ENCODE measurements at regions not wholly inside any gene's neighbourhood (a gene's known extent, or its start where the extent isn't known, plus 50 kb on each side); places are given as distances from the start of the nearest gene placed in this dataset.

DNA sequence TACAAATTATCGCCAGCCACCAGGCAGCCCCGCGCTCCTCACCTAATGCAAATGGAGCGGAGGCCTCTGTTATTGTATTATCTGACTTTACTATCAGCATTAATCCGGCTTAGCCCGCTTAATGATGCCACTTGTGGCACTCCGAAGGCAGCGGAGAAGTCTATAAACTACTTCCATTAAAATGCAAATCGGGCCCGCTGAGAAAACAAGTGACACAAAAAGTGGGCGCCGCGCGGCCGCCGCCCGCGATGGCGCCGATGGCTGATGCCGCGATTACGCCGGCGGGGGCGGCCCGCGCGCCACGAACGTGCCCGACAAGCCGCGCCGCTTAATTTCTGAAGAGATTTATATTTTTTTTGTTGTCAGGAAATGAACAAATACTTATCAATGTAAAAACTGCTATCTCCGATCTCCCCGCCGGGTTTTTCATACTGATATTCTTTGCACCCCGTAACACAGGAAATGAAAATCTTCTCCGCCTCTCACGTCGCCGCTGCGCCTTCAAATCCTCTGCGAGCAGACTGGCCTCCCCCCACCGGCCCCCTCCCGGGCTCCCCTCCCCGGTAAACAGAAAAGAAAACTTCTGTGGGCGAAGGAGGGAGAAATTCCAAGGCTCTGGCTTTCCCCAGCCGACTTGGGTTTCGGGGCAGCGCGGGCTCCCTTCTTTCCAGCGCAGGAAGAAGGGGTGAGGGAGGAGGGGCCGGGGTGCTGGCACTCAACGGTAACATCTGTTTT is 221.8 kb downstream of the INSIG2 start:
- H3K4me3 Mint-ChIP-seq = peak overlapping the region; percentile 81
- H3K36me3 Mint-ChIP-seq (ENCODE audit: low read depth) = no peaks in the 10 kb centered on the region
- peaks cover 1% of the 10 kb centered on the region for H3K4me1 Mint-ChIP-seq
- H3K27me3 Mint-ChIP-seq = peaks cover 5% of the 10 kb centered on the region
- H3K27ac Mint-ChIP-seq = peak overlapping the region; percentile 87
- no peaks in the 10 kb centered on the region for H3K9me3 Mint-ChIP-seq
- peak; percentile 80 for ATAC-seq (replicated peaks)

DNA sequence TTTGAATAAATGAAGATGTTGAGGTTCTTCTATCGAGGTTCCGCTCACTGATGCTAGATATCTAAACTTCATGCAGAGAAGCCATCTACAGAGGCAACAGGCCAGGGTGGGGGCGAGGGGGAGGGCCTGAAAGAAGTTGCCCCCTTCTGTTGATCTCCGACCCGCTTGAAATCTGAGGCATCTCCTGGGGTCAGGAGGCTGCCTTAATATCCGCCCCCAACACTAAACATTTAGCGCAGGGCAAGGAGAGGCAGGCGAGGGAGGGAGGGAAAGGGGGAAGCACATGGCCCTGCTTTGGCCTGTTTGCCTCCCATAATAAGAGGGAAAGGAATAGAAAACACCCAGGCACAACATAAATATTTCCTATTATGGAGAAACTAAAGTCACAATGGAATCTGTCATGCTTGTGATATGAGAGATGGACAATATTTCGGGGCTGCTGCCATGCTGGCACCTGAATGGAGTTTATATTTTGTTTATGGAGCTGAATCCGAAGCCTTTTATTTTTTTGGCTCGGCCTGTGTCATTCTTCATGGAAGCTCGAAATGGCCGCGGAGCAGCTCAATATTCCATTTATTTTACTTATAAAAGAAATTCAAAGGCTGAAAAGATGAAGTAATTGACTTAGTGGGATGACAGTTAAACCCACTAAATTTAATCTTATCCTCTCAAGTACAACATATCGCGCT is 221.1 kb downstream of the INSIG2 start:
- no peak for ATAC-seq (replicated peaks)
- Mint-ChIP-seq H3K27me3 (peaks cover under 1% of the 10 kb centered on the region), H3K36me3 (ENCODE audit: low read depth) (no peaks in the 10 kb centered on the region), H3K4me1 (no peaks in the 10 kb centered on the region), H3K4me3 (peak overlapping the region; percentile 81), H3K27ac (peak overlapping the region; percentile 87), H3K9me3 (no peaks in the 10 kb centered on the region)

DNA sequence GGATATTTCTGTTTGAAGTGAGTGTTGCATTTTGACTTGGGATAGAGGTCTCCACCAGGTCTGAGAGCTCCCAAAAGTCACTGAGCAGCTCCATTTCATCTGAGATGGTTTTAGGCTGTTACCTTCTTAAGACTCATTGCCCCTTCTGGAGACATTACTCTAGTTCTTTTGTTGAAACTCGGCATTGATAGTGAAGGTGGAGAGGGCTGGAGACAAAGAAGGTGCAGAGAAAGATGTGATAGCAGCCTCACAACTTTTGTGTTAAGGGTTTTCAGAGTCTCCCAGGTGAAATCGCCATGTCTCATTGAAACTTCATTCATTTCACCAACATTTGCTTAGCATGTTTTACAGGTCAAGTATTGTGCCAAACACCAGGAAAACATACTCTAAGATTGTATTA is 219.6 kb downstream of the INSIG2 start:
- no peak for ATAC-seq (replicated peaks)
- H3K4me1 Mint-ChIP-seq = no peaks in the 10 kb centered on the region
- peak overlapping the region; percentile 57 for H3K27ac Mint-ChIP-seq
- no peaks in the 10 kb centered on the region for H3K9me3 Mint-ChIP-seq
- H3K27me3 Mint-ChIP-seq = no peaks in the 10 kb centered on the region
- H3K4me3 Mint-ChIP-seq = peak overlapping the region; percentile 81
- no peaks in the 10 kb centered on the region for H3K36me3 Mint-ChIP-seq (ENCODE audit: low read depth)

DNA sequence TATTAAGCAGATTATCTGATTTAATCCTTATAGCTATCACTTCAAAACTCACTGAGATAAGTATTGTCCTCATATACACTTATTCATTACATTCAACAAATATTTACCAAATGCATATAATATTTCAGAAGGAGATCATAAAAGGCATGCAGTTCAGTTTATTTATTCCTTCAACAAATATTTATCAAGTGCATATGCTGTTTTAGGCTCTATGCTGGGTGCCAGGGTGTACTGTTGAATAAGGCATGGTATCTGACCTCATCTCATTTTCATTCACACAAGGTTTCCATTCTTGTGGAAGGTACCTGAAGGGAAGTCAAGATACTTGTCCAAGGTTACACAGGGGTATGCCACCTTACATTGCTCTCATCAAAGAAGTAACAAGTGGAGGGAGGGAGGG is 213.0 kb downstream of the INSIG2 start:
- ATAC-seq (replicated peaks) = no peak
- no peak overlapping the region for H3K4me3 Mint-ChIP-seq
- H3K4me1 Mint-ChIP-seq = no peaks in the 10 kb centered on the region
- H3K27ac Mint-ChIP-seq = no peak overlapping the region
- no peaks in the 10 kb centered on the region for H3K36me3 Mint-ChIP-seq (ENCODE audit: low read depth)
- H3K9me3 Mint-ChIP-seq = no peaks in the 10 kb centered on the region
- H3K27me3 Mint-ChIP-seq = peaks cover 29% of the 10 kb centered on the region

DNA sequence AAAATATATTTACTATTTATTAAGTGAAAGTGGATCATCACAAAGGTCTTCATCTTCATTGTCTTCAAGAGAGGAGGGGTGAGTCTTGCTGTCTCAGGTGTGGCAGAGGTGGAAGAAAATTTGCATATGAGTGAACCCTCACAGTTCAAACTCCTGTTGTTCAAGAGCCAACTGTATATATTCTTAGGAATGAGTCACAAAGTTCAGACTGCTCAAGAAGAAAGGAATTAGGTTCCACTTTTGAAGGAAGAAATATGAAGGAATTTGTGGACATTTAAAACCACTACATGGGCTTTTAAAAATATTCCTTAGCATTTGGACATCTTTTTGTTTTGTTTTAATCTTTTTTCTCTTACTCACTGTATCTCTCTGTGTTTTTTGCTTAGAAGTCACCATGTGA is 212.6 kb downstream of the INSIG2 start:
- H3K4me1 Mint-ChIP-seq = no peaks in the 10 kb centered on the region
- H3K27ac Mint-ChIP-seq = no peak overlapping the region
- H3K9me3 Mint-ChIP-seq = no peaks in the 10 kb centered on the region
- H3K27me3 Mint-ChIP-seq = peaks cover 33% of the 10 kb centered on the region
- H3K4me3 Mint-ChIP-seq = no peak overlapping the region
- no peak for ATAC-seq (replicated peaks)
- H3K36me3 Mint-ChIP-seq (ENCODE audit: low read depth) = no peaks in the 10 kb centered on the region

DNA sequence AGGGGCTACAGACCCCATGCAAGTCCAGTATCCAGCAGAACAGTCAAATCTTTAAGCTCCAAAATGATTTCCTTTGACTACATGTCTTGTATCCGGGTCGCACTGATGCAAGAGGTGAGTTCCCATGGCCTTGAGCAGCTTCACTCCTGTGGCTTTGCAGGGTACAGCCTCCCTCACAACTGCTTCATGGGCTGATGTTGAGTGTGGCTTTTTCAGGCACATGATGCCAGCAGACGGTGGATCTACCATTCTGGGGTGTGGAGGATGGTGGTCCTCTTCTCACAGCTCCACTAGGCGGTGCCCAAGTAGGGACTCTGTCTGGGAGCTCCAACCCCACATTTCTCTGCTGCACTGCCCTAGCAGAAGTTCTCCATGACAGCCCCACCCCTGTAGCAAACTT is 208.4 kb downstream of the INSIG2 start:
- Mint-ChIP-seq H3K27me3 (peaks cover 50% of the 10 kb centered on the region), H3K4me1 (no peaks in the 10 kb centered on the region), H3K27ac (no peak overlapping the region), H3K4me3 (no peak overlapping the region), H3K9me3 (no peaks in the 10 kb centered on the region), H3K36me3 (ENCODE audit: low read depth) (no peaks in the 10 kb centered on the region)
- no peak for ATAC-seq (replicated peaks)

DNA sequence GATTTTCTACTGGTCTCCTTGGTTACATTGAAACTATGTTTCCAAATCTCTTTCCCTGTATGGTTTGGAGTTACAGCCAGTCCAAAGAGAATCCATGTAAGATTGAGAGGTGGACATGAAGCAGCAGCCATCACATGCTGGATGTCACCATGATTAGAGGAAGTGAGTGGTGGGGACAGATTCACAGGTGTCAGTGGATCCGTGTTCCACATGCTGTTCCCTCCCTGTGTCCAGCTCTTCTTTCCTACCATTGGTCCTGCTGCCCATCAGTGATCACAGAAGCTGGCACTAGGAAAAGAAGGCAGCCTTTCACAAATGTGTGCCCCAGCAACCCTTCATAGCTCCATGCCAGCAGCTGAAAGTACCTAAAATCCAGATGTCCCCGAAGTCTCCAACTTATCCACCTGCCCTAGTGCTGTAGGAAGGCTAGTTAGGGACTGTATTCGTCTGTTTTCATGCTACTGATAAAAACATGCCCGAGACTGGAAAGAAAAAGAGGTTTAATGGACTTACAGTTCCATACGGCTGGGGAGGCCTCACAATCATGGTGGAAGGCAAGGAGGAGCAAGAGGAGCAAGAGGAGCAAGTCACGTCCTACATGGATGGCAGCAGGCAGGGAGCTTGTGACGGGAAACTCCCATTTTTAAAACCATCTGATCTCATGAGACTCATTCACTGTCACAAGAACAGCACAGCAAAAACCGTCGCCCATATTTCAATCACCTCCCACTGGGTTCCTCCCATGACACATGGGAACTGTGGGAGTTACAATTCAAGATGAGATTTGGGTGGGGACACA is 207.5 kb downstream of the INSIG2 start:
- Mint-ChIP-seq H3K4me1 (no peaks in the 10 kb centered on the region), H3K9me3 (no peaks in the 10 kb centered on the region), H3K27me3 (peaks cover 49% of the 10 kb centered on the region)

DNA sequence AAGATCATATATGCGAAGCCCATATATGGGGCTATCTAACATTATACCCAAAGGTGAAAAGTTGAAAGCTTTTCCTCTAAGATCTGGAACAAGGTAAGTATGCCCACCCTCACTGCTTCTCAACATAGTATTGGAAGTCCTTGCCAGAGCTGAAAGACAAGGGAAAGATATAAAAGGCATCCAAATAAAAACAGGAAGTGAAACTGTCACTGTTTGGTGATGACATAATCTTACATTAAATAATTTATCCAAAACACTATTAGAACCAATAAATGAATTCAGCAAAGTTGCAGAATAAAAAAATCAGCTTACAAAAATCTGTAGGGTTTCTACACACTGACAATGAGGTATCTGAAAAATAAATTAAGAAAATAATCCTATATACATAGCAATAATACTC is 205.8 kb downstream of the INSIG2 start:
- H3K4me1 Mint-ChIP-seq = no peaks in the 10 kb centered on the region
- no peak overlapping the region for H3K4me3 Mint-ChIP-seq
- no peak for ATAC-seq (replicated peaks)
- no peak overlapping the region for H3K27ac Mint-ChIP-seq
- H3K36me3 Mint-ChIP-seq (ENCODE audit: low read depth) = no peaks in the 10 kb centered on the region
- H3K9me3 Mint-ChIP-seq = no peaks in the 10 kb centered on the region
- peaks cover 43% of the 10 kb centered on the region for H3K27me3 Mint-ChIP-seq

More for the DNA sequence above, 207.5 kb downstream of the INSIG2 start:
- Mint-ChIP-seq H3K27ac (no peak overlapping the region), H3K4me3 (no peak overlapping the region), H3K36me3 (ENCODE audit: low read depth) (no peaks in the 10 kb centered on the region)
- no peak for ATAC-seq (replicated peaks)

DNA sequence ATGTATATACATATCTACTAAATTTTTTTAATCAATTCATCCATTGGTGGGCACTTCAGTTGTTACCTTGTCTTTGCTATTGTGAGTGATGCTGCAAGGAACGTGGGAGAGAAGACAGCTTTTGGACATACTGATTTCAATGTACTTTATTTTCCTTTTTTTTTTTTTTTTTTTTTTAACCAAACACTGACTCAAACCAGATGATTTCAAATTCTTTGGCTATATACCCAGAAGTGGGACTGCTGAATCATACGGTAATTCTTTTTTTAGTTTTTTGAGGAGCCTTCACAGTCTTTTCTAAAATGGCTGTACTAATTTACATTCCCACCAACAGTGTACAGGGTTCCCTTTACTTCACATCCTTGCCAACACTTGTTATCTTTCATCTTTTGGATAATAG is 204.7 kb downstream of the INSIG2 start:
- H3K36me3 Mint-ChIP-seq (ENCODE audit: low read depth) = no peaks in the 10 kb centered on the region
- no peaks in the 10 kb centered on the region for H3K9me3 Mint-ChIP-seq
- no peaks in the 10 kb centered on the region for H3K4me1 Mint-ChIP-seq
- ATAC-seq (replicated peaks) = no peak
- no peak overlapping the region for H3K27ac Mint-ChIP-seq
- H3K27me3 Mint-ChIP-seq = peaks cover 38% of the 10 kb centered on the region
- no peak overlapping the region for H3K4me3 Mint-ChIP-seq

DNA sequence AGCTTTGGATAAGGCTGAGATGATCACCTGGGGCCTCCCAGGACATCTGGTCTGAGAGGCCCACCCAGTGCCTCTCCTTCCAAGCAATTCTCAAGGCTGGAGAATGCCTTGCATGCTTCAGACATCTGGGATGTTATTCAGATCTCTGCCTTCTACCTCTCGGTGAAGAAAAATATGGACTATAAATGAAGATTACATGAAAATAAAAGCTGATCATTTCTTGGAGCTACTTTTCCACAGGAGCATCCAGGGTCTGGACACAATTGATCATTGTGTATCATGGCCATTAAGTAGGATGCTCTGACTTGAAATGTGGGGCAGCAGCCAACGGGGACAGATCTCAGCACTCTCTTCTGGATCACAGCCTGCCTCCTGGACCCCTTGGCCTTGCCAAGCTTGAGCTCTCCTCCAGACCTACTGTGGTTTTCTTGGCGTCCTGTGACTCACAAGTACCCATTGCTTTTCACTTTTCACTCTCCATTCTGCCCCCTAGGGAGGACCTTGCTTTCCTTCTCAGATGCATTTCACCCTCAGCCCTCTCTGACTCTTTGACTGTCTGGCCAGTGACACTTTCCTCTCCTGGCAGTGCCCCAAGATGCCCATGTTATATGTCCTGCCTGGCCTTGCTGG is 203.1 kb downstream of the INSIG2 start:
- H3K9me3 Mint-ChIP-seq = no peaks in the 10 kb centered on the region
- H3K36me3 Mint-ChIP-seq (ENCODE audit: low read depth) = no peaks in the 10 kb centered on the region
- no peak overlapping the region for H3K4me3 Mint-ChIP-seq
- H3K27ac Mint-ChIP-seq = no peak overlapping the region
- no peaks in the 10 kb centered on the region for H3K4me1 Mint-ChIP-seq
- peaks cover 38% of the 10 kb centered on the region for H3K27me3 Mint-ChIP-seq
- ATAC-seq (replicated peaks) = no peak

DNA sequence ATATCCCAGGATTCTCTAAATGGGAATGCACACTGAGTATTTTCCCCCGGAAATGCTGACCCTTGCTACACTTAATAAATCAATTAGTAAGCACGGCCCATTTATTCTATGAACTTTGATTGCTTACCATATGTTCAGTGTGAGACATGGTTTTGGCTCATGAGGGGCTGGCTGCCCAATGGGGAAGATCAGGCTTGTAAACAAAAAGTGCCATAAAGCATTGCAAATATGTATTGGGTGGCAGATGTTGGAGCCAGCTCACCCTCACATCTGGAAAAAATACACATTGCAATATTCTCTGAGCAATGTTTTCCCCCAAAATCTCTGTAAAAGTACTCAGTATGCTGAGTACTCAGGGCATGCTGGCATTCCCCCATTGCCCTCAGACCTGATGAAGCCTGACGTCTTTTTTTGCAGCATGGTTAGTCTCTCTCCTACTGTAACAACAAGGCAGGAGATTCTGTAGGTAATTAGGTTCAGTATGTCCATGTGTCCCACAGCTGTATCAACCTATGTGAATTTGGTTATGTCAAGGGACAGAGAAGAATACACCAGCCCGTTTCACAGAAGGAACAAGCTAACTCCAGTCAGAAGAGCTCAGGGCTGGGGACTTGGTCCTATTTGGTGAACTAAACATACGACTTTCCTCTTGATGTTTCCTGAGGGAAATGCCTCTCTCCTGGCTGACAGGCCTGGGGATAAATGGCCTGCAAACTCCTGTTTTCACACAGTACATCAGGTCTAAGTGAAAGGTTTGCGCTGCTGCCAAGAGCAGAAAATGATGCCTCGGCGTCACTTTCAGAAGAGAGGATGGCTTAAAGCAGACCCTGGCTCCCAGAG is 202.4 kb downstream of the INSIG2 start:
- no peak overlapping the region for H3K4me3 Mint-ChIP-seq
- H3K27ac Mint-ChIP-seq = no peak overlapping the region
- no peaks in the 10 kb centered on the region for H3K4me1 Mint-ChIP-seq
- peaks cover 31% of the 10 kb centered on the region for H3K27me3 Mint-ChIP-seq
- no peaks in the 10 kb centered on the region for H3K9me3 Mint-ChIP-seq
- no peak for ATAC-seq (replicated peaks)
- H3K36me3 Mint-ChIP-seq (ENCODE audit: low read depth) = no peaks in the 10 kb centered on the region

DNA sequence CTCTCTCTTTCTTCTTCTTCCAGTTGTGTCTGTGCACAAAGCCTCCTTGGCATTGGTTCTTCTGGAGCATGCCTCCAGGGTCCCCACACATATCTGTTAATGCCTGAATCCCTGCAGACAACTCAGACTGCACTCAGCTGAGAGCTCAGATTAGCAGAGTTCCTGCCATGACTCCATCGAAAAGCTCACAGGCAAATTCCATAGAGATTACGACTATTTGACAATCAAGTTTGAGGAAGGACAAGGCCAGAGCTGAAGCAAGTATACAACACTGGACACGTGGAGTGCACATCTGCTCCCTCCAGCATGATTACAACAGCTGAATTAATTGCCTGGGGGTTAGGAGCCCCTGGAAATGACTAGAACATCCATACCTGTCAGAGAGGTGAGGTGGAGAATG is 190.7 kb downstream of the INSIG2 start:
- Mint-ChIP-seq H3K36me3 (ENCODE audit: low read depth) (no peaks in the 10 kb centered on the region), H3K27ac (no peak overlapping the region), H3K4me3 (no peak overlapping the region), H3K4me1 (peaks cover 7% of the 10 kb centered on the region), H3K27me3 (peaks cover 36% of the 10 kb centered on the region), H3K9me3 (no peaks in the 10 kb centered on the region)
- no peak for ATAC-seq (replicated peaks)

DNA sequence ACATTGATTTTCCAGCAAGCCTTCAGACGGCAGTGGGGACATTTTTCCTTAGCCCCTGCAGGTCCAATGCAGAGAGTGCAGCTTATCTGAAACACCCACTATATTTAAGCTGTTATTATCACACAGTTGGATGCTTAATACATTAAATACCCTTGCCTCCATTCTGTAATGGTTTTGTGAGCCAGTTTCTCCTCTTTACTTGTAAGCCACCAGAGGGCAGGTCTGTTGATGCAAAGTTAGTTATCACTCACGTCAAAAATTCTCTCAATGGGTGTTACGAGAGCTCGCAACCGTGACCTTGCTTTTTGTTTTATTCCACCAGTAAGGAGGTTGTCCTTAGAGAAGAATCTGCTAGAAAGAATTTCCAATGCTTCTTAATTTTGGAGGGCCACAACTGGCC is 189.8 kb downstream of the INSIG2 start:
- Mint-ChIP-seq H3K27ac (no peak overlapping the region), H3K4me3 (no peak overlapping the region), H3K27me3 (peaks cover 36% of the 10 kb centered on the region), H3K36me3 (ENCODE audit: low read depth) (no peaks in the 10 kb centered on the region), H3K9me3 (no peaks in the 10 kb centered on the region), H3K4me1 (peaks cover 7% of the 10 kb centered on the region)
- no peak for ATAC-seq (replicated peaks)
